Coronary artery (tissue), 2 donors: ENCODE measurements at regions not wholly inside any gene's neighbourhood (a gene's known extent, or its start where the extent isn't known, plus 50 kb on each side); places are given as distances from the start of the nearest gene placed in this dataset.

Experiments used
- DNase-seq: peaks from one replicate; pipeline ENCODE4 v3.0.0-alpha.2; 2017; ENCODE audit warnings: low spot score
- H3K27ac ChIP-seq, 2 donors: fragments of 200-600 bp; sonication (generic); one replicate each; pipeline ENCODE4 v1.5.1; 2016 to 2019
- H3K4me3 ChIP-seq: fragments of 200-600 bp; sonication (generic); 2 replicates; pipeline ENCODE4 v1.5.1; 2016; ENCODE audit warnings: mild to moderate bottlenecking, moderate library complexity
- TF ChIP-seq, protein P1 (sequence below): fragments of 200-600 bp; sonication (generic); IDR thresholded peaks from one replicate; pipeline ENCODE4 v1.5.1; 2019; ENCODE audit warnings: antibody characterized with exemption

DNA sequence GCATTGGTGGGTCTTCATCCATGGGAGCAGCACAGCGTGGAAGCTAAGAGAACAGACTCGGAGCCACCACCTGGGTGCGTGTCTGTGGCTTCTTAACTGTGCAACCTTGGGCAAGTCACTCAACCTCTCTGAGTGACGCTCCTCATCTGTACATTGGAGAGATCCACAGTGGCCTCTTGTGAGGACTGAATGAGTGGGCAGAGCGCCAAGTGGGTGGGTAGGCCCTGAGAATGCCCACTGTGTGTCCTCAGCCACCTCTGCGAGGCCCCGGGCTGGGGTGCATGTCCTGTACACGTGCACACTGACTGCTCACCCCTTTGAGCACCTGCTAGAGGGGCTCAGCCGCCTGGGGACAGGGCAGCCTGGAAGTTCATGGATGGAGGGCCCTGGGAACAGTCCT lies 99.6 kb upstream of the PRR23E start:
- TF ChIP-seq, protein P1, sequence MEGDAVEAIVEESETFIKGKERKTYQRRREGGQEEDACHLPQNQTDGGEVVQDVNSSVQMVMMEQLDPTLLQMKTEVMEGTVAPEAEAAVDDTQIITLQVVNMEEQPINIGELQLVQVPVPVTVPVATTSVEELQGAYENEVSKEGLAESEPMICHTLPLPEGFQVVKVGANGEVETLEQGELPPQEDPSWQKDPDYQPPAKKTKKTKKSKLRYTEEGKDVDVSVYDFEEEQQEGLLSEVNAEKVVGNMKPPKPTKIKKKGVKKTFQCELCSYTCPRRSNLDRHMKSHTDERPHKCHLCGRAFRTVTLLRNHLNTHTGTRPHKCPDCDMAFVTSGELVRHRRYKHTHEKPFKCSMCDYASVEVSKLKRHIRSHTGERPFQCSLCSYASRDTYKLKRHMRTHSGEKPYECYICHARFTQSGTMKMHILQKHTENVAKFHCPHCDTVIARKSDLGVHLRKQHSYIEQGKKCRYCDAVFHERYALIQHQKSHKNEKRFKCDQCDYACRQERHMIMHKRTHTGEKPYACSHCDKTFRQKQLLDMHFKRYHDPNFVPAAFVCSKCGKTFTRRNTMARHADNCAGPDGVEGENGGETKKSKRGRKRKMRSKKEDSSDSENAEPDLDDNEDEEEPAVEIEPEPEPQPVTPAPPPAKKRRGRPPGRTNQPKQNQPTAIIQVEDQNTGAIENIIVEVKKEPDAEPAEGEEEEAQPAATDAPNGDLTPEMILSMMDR: no peak
- Histone ChIP-seq H3K27ac (no peak overlapping the region), H3K4me3 (no peak overlapping the region)
- DNase-seq: no peak

DNA sequence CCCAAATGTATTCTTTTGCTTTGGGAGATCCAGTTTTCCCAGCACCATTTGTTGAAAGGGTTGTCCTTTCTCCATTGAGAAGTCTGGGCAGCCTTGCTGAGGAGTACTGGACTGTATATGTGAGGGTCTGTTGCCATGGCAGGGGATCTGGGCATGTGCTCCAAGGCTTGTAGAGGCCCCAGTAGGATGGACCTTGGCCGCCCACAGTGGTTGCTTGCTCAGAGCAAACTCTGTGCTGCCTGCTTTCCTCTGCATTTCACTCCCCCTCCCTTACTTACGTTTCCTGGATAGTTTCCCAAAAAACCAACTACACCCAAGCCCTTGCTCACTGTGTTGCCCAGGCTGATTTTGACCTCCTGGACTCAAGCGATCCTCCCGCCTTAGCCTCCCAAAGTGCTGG lies 97.2 kb upstream of the PRR23E start:
- TF ChIP-seq, protein P1: no peak
- H3K27ac ChIP-seq: no peak overlapping the region

DNA sequence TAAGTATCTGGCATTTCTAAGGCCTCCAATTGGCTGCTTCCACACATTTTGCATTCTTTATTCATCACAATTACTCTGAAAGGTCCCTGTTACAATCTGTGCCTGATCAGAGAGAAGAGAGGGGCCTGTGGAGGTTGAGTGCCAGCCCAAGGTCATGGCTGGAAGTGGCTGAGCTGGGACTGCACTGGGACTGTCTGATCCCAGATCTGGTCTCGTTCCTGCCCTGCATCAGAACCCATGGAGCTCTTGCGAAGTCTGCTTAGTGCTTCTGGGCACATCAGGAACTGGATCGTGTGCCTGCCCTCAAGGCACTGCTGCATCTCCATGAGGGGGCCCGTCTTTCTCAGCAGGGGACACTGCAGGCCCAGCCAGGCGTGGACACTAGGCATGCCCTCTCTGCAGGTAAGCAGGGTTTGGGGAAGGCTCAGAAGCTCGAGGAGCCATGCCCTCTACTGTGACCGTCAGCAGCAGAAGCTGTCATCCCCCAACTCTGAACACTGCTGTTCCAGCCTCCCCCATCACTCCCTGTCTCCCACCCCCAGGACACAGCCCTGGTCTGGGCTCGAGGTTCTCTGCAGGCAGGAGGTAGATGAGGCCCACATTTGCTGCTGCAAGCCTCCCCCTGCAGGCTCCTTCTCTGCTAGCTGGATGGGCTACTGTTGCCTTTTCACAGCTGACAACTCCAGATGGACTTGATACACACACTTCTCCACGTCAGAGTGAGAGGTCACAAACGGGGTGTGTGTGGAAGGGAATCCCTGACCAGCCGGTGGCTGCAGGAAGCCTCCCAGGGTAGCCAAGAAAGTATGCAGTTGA lies 96.5 kb upstream of the PRR23E start:
- Histone ChIP-seq H3K27ac (no peak overlapping the region), H3K4me3 (no peak overlapping the region)
- DNase-seq: no peak
- TF ChIP-seq, protein P1: no peak

More for the DNA sequence above, 97.2 kb upstream of the PRR23E start:
- no peak for DNase-seq
- no peak overlapping the region for H3K4me3 ChIP-seq

DNA sequence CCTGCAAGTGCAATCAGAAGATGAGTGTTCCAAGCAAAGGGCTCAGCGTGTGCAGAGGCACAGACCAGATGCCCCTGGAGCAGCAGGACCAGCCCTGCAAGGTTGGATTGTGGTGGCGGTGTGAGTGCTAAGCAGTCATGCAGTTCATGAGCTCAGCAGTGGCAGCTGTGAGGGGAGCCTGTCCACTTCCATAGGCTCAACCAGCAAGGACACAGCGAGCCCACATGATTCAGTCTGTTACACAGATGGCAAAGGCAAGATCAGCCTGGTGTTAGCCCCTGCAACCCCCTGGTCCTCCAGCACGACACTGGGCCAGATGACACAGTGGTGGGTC lies 95.9 kb upstream of the PRR23E start:
- TF ChIP-seq, protein P1: no peak
- Histone ChIP-seq H3K4me3 (no peak overlapping the region), H3K27ac (no peak overlapping the region)
- DNase-seq: no peak

DNA sequence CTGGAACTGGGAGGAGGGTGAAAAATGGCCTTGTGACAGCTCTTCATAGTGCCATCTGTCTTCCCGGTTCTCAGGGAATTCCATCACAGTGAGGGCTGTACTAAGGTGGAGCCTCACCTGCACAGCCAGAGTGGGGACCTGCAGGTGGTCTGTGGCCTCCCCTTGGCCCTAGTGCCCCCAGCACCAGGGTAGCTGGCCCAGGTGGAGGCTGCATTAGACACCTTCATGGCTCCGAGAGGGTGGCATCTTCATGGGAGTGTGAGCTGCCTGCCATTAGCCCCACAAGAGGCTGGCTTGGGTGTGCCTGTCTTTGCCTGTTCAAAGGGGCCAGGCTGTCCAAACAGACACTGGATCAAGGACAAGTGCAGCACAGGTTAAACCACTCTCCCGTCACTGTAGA lies 95.5 kb upstream of the PRR23E start:
- Histone ChIP-seq H3K4me3 (no peak overlapping the region), H3K27ac (no peak overlapping the region)
- no peak for DNase-seq
- TF ChIP-seq, protein P1: no peak

DNA sequence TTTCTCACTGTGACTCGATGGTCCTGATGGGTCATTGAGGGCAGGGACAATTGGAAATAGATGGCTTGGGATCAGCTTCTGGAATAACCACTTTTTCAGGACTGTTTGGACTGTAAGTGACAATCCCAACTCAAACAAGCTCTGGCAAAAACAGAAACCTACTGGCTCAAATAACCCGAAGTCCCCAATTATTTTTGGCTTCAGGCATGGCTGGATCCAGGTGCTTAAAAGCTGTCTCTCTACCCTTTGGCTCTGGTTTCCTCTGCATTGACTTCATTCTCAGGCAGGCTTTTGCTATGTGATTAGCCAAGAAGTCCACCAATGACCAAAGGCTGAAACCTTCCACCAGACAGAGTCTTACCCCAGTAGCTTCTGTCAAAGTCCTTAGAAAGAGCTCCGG lies 92.9 kb upstream of the PRR23E start:
- DNase-seq: no peak
- no peak overlapping the region for H3K4me3 ChIP-seq
- TF ChIP-seq, protein P1: no peak
- no peak overlapping the region for H3K27ac ChIP-seq
